ENCODE measurements at regions not wholly inside any gene's neighbourhood (a gene's known extent, or its start where the extent isn't known, plus 50 kb on each side); places are given as distances from the start of the nearest gene placed in this dataset.

GRCh38 chr22:27617214-27617881 is 184.2 kb downstream of the MN1 start:
- H3K4me2 ChIP-seq (ENCODE audit: low read depth, low read length) = no peak overlapping the region

GRCh38 chr22:27620367-27621154 is 181.0 kb downstream of the MN1 start:
- H2AFZ ChIP-seq (ENCODE audit: low read length) = no peak overlapping the region
- no peak overlapping the region for H3K4me3 ChIP-seq (ENCODE audit: low read length)

More at GRCh38 chr22:27617214-27617881, 184.2 kb downstream of the MN1 start:
- no peaks in the 10 kb centered on the region for H3K79me2 ChIP-seq (ENCODE audit: low read length)
- H4K20me1 ChIP-seq (ENCODE audit: insufficient read depth, low read length) = no peaks in the 10 kb centered on the region
- no peak overlapping the region for H3K27ac ChIP-seq (ENCODE audit: low read length)
- H2AFZ ChIP-seq (ENCODE audit: low read length) = no peak overlapping the region
- DNase-seq = no peak
- no peak overlapping the region for H3K9ac ChIP-seq (ENCODE audit: low read length)
- no peak overlapping the region for H3K4me3 ChIP-seq (ENCODE audit: low read length)
- no peak for TF ChIP-seq CTCF (IDR thresholded peaks at IDR 0.05; ENCODE audit: low read length)
- no peak for TF ChIP-seq EZH2 (optimal IDR thresholded peaks at IDR 0.05; ENCODE audit: low read depth, low read length)
- TF ChIP-seq EZH2phosphoT487 (IDR thresholded peaks at IDR 0.05; ENCODE audit: low read length) = no peak
- H3K36me3 ChIP-seq (replicated peaks; ENCODE audit: insufficient read depth, low read length) = no peaks in the 10 kb centered on the region
- no peaks in the 10 kb centered on the region for H3K9me2 ChIP-seq (replicated peaks; ENCODE audit: insufficient read depth, low read length)
- H3F3A ChIP-seq (ENCODE audit: insufficient read depth, low read length) = no peaks in the 10 kb centered on the region
- H3K4me1 ChIP-seq (ENCODE audit: low read length) = no peaks in the 10 kb centered on the region
- peaks cover 94% of the 10 kb centered on the region for H3K27me3 ChIP-seq (replicated peaks; ENCODE audit: insufficient read depth, low read length)
- H3K9me3 ChIP-seq (replicated peaks; ENCODE audit: insufficient read depth, low read length) = no peaks in the 10 kb centered on the region

GRCh38 chr22:27621486-27622070 is 180.0 kb downstream of the MN1 start:
- Histone ChIP-seq H4K20me1 (ENCODE audit: insufficient read depth, low read length) (no peaks in the 10 kb centered on the region), H3K27me3 (replicated peaks; ENCODE audit: insufficient read depth, low read length) (peaks cover 86% of the 10 kb centered on the region), H3K4me2 (ENCODE audit: low read depth, low read length) (no peak overlapping the region), H3K9me3 (replicated peaks; ENCODE audit: insufficient read depth, low read length) (no peaks in the 10 kb centered on the region), H3K36me3 (replicated peaks; ENCODE audit: insufficient read depth, low read length) (no peaks in the 10 kb centered on the region), H3F3A (ENCODE audit: insufficient read depth, low read length) (no peaks in the 10 kb centered on the region), H3K4me1 (ENCODE audit: low read length) (no peaks in the 10 kb centered on the region), H2AFZ (ENCODE audit: low read length) (no peak overlapping the region), H3K4me3 (ENCODE audit: low read length) (no peak overlapping the region), H3K79me2 (ENCODE audit: low read length) (no peaks in the 10 kb centered on the region), H3K9me2 (replicated peaks; ENCODE audit: insufficient read depth, low read length) (no peaks in the 10 kb centered on the region), H3K27ac (ENCODE audit: low read length) (no peak overlapping the region), H3K9ac (ENCODE audit: low read length) (no peak overlapping the region)
- no peak for DNase-seq
- TF ChIP-seq EZH2 (optimal IDR thresholded peaks at IDR 0.05; ENCODE audit: low read depth, low read length) (no peak), CTCF (IDR thresholded peaks at IDR 0.05; ENCODE audit: low read length) (no peak), EZH2phosphoT487 (IDR thresholded peaks at IDR 0.05; ENCODE audit: low read length) (no peak)

More at GRCh38 chr22:27620367-27621154, 181.0 kb downstream of the MN1 start:
- Histone ChIP-seq H4K20me1 (ENCODE audit: insufficient read depth, low read length) (no peaks in the 10 kb centered on the region), H3K36me3 (replicated peaks; ENCODE audit: insufficient read depth, low read length) (no peaks in the 10 kb centered on the region), H3K4me2 (ENCODE audit: low read depth, low read length) (no peak overlapping the region), H3K27ac (ENCODE audit: low read length) (no peak overlapping the region), H3K4me1 (ENCODE audit: low read length) (no peaks in the 10 kb centered on the region), H3K27me3 (replicated peaks; ENCODE audit: insufficient read depth, low read length) (peaks cover 90% of the 10 kb centered on the region), H3F3A (ENCODE audit: insufficient read depth, low read length) (no peaks in the 10 kb centered on the region), H3K9ac (ENCODE audit: low read length) (no peak overlapping the region), H3K79me2 (ENCODE audit: low read length) (no peaks in the 10 kb centered on the region), H3K9me3 (replicated peaks; ENCODE audit: insufficient read depth, low read length) (no peaks in the 10 kb centered on the region), H3K9me2 (replicated peaks; ENCODE audit: insufficient read depth, low read length) (no peaks in the 10 kb centered on the region)
- TF ChIP-seq CTCF (IDR thresholded peaks at IDR 0.05; ENCODE audit: low read length) (no peak), EZH2phosphoT487 (IDR thresholded peaks at IDR 0.05; ENCODE audit: low read length) (no peak), EZH2 (optimal IDR thresholded peaks at IDR 0.05; ENCODE audit: low read depth, low read length) (no peak)
- DNase-seq = no peak

Measured in MM.1S (cell line).